ENCODE measurements at regions not wholly inside any gene's neighbourhood (a gene's known extent, or its start where the extent isn't known, plus 50 kb on each side); places are given as distances from the start of the nearest gene placed in this dataset.

- Histone ChIP-seq H3K4me2 (no peak overlapping the region), H3K4me1 (no peaks in the 10 kb centered on the region), H3K27me3 (0 out of 2 replicates have a peak, but pooled peaks cover 2% of the 10 kb centered on the region), H3K36me3 (no peaks in the 10 kb centered on the region), H4K20me1 (no peaks in the 10 kb centered on the region), H3K27ac (no peak overlapping the region), H3K4me3 (no peak overlapping the region), H3K9me3 (no peaks in the 10 kb centered on the region), H3K9ac (no peak overlapping the region)
- TF ChIP-seq Cebpa-rat (IDR thresholded peaks at IDR 0.05) = no peak
These were observed 52.0 kb upstream of the ARGLU1 start for GRCh38 chr13:106619688-106620555.
